ENCODE measurements at regions not wholly inside any gene's neighbourhood (a gene's known extent, or its start where the extent isn't known, plus 50 kb on each side); places are given as distances from the start of the nearest gene placed in this dataset.

DNA sequence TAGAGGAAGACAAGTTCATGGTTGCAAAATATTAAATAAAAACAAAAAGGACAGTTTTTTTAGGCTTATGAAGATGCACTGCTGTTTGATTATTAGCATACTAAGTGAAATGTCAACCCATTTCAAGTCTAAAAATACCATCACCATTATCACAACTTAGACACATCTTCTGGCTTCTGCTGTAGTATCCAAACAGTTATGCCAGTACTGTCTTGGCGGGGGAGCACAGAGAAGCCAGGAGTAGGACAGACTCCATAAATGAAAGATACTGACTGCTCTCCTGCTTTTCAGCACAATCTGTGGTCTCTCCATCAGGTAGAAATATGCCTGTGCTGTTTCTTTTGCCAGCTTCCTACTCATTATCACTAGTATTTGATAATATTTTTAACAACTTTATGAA, 179.2 kb upstream of the DSEL start:
- TF ChIP-seq, protein P1, sequence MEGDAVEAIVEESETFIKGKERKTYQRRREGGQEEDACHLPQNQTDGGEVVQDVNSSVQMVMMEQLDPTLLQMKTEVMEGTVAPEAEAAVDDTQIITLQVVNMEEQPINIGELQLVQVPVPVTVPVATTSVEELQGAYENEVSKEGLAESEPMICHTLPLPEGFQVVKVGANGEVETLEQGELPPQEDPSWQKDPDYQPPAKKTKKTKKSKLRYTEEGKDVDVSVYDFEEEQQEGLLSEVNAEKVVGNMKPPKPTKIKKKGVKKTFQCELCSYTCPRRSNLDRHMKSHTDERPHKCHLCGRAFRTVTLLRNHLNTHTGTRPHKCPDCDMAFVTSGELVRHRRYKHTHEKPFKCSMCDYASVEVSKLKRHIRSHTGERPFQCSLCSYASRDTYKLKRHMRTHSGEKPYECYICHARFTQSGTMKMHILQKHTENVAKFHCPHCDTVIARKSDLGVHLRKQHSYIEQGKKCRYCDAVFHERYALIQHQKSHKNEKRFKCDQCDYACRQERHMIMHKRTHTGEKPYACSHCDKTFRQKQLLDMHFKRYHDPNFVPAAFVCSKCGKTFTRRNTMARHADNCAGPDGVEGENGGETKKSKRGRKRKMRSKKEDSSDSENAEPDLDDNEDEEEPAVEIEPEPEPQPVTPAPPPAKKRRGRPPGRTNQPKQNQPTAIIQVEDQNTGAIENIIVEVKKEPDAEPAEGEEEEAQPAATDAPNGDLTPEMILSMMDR (conservative IDR thresholded peaks at IDR 0.05) = no peak
- TF ChIP-seq ZFX (IDR thresholded peaks at IDR 0.05) = no peak
- H3K27ac ChIP-seq = no peak overlapping the region

- H3K27ac ChIP-seq = no peak overlapping the region
- no peak for TF ChIP-seq ZFX (IDR thresholded peaks at IDR 0.05)
- TF ChIP-seq, protein P1 (conservative IDR thresholded peaks at IDR 0.05) = no peak
Observed at GRCh38 chr18:67694787-67695186, 178.3 kb upstream of the DSEL start.

GRCh38 chr18:67692811-67693210, 176.3 kb upstream of the DSEL start:
- TF ChIP-seq, protein P1 (conservative IDR thresholded peaks at IDR 0.05) = no peak
- no peak for TF ChIP-seq ZFX (IDR thresholded peaks at IDR 0.05)
- no peak overlapping the region for H3K27ac ChIP-seq

DNA sequence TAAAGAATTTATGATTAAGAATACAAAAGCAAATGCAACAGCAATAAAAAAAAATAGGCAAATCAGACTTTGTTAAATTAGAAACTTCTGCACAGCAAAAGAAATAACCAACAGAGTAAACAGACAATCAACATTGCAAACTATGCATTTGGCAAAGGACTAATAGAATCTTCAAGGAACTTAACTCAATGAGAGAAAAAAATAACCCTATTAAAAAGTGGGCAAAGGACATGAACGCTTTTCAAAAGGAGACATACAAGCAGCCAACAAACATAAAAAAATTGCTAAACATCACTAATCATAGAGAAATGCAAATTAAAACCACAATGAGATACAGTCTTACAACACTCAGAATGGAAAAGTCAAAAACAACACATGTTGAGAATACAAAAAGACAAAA, 166.0 kb upstream of the DSEL start:
- H3K27ac ChIP-seq = no peak overlapping the region
- TF ChIP-seq, protein P1 (conservative IDR thresholded peaks at IDR 0.05) = no peak
- TF ChIP-seq ZFX (IDR thresholded peaks at IDR 0.05) = no peak

GRCh38 chr18:67677489-67677888, 161.0 kb upstream of the DSEL start:
- TF ChIP-seq ZFX (IDR thresholded peaks at IDR 0.05) = no peak
- TF ChIP-seq, protein P1 (conservative IDR thresholded peaks at IDR 0.05) = no peak
- H3K27ac ChIP-seq = no peak overlapping the region

- TF ChIP-seq ZFX (IDR thresholded peaks at IDR 0.05) = no peak
- TF ChIP-seq, protein P1 (conservative IDR thresholded peaks at IDR 0.05) = no peak
- no peak overlapping the region for H3K27ac ChIP-seq
Observed at GRCh38 chr18:67672716-67673115, 156.2 kb upstream of the DSEL start.

- H3K27ac ChIP-seq = no peak overlapping the region
- TF ChIP-seq, protein P1 (conservative IDR thresholded peaks at IDR 0.05) = no peak
- TF ChIP-seq ZFX (IDR thresholded peaks at IDR 0.05) = no peak
Observed at GRCh38 chr18:67672155-67672554, 155.6 kb upstream of the DSEL start.

Data from C4-2B (cell line).